ENCODE measurements at regions not wholly inside any gene's neighbourhood (a gene's known extent, or its start where the extent isn't known, plus 50 kb on each side); places are given as distances from the start of the nearest gene placed in this dataset.

DNA sequence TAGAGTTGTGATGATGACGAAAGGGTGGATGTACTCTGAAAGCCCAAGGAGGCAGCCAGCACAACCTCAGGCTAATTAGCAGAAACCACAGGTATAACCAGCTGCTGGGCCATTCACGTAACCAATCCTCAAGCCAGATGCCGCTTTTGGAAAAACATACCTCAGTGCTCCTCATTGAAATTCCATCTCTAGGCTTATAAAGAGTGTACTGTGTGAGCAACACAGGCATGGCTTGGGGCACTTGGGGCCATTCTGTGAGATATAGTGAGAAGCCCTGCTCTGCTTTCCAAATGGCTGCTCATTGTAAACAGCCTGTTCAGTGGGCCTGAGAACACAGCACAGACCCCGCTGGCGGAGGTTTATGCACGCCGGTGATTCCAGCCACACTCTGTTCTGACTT lies 182.1 kb upstream of the HHIP start:
- DNase-seq (ENCODE audit: low read depth): no peak

DNA sequence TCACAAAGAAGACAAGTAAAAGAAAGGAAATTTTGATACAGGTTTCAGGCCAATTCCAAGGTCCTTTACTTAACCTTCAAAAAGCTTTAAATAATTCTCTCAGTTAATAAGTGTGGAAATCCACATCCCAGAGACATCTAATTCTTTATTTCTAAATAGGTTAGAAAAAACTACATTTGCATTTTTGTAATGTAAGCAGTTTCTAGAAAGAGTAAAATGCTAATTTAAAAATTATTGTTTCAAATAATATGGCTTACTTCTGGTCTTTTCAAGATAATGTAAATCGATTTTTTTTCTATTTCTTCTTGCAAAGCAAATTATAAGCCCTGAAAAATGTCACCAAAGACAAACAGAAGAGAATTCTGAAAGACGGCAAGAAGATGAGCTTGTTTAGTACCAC lies 180.4 kb upstream of the HHIP start:
- no peak for DNase-seq (ENCODE audit: low read depth)

DNA sequence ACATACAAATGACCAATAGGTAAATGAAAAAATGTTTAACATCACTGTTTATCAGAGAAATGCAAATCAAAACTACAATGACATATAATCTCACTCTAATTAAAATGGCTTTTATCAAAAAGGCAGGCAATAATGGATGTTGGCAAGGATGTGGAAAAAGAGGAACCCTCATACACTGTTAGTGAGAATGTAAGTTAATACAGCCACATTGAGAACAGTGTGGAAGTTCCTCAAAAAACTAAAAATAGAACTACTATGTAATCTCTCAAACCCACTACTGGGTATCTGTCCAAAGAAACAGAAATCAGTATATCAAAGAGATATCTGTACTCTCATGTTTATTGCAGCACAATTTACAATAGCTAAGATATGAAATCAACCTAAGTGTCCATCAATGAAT lies 165.9 kb upstream of the HHIP start:
- DNase-seq (ENCODE audit: low read depth): no peak

DNA sequence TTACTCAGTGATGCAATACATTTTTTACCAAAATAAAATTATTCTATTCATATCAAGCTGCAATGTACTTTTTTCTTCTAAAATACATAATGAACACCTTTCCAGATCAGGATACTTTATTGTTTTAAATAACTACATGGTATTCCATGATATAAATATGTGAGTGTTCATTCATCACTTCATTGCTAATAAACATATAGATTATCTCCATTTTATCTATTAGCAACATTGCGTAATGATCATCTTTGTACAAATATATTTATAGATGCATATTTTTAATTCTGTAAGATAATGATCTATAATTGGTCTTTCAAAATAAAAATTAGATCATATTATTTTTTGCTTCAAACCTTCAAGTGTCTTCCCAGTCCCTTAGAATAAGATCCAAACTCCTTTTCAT lies 156.1 kb upstream of the HHIP start:
- DNase-seq (ENCODE audit: low read depth): no peak

DNA sequence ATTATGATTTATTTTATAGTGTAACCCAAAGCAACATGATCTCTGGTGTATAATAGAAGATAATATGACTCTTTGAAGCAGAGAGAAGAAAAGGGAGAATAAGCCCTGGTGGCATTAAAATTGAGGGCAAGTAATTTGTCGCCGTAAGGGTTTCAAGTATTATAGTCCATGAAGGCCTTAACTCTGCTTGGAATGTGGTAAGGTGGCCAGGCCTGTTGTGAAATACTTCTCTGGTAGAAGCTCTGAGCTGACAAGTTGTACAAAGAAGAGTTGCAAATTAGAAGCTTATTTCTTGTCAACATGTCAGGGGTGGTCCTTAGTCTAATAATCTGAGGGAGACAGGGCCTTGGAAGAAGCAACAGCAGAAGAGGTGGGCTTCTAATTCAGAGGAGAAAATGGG lies 151.7 kb upstream of the HHIP start:
- DNase-seq (ENCODE audit: low read depth): no peak

DNA sequence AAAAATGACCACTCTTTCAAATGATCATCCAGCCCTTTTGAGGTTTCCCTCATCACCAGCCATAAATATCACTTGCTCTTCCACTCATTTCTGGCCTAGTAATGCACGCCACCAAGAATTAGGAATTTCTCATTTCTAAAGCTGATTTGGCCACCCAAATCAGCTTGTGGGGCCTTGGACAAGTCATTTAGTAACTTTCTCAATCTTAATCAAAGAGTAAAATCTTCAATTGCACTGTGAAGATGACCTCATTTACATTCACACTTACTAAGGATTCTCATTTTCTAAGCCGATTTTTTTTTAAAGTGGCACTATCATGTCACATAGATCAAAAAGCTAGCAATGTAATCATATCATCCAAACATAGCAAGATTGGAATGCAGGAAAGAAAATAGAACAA lies 150.0 kb upstream of the HHIP start:
- DNase-seq (ENCODE audit: low read depth): no peak

DNA sequence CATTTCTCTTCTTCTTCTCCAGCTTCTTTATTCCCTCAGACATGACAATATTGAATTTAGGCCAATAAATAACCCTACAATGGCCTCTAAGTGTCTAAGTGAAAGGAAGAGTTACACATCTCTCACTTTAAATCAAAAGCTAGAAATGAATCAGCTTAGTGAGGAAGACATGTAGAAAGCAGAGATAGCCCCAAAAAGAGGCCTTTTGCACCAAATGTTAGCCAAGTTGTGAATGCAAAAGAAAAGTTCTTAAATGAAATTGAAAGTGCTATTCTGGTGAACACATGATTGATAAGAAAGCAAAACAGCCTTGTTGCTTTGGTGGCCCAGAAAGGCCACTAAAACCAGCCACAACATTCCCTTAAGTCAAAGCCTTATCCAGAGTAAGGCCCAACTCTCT lies 146.2 kb upstream of the HHIP start:
- DNase-seq (ENCODE audit: low read depth): no peak

DNA sequence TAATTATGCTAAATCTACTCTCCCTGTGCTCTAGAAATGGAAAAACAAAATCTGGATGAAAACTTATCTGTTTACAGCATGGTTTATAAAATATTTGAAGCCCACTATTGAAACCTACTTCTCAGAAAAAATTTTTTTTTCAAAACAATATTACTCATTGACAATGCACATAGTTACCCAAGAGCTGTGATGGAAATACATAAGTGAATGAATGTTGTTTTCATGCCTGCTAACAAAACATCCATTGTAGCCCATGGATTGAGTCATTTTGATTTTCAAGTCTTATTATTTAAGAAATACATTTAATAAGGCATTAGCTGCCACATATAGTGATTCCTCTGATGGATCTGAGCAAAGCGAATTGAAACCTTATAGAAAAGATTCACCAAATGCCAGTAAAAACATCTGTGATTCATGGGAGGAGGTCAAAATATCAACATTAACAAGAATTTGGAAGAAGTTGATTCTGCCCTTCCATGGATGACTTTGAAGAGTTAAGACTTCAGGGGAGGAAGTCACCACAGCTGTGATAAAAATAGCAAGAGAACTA lies 144.7 kb upstream of the HHIP start:
- no peak for DNase-seq (ENCODE audit: low read depth)

DNA sequence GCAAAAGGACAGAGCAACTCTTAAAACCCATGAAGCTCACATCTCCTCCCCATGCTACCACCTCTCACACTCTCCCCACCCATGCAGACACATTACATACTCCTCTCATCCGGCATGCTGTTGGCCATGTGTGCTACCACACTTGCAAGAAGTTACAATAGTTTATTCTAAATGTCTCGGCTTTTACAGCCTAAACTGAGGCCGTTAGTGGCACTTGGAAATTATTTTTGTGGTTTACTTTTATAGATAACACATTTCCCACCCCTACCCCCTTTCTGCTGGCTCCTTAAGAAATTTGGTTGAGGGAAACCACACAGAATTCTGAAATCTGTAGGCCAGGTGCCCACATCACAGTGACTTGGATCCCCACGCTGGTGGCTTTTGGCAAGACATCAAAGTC lies 141.1 kb upstream of the HHIP start:
- no peak for DNase-seq (ENCODE audit: low read depth)

DNA sequence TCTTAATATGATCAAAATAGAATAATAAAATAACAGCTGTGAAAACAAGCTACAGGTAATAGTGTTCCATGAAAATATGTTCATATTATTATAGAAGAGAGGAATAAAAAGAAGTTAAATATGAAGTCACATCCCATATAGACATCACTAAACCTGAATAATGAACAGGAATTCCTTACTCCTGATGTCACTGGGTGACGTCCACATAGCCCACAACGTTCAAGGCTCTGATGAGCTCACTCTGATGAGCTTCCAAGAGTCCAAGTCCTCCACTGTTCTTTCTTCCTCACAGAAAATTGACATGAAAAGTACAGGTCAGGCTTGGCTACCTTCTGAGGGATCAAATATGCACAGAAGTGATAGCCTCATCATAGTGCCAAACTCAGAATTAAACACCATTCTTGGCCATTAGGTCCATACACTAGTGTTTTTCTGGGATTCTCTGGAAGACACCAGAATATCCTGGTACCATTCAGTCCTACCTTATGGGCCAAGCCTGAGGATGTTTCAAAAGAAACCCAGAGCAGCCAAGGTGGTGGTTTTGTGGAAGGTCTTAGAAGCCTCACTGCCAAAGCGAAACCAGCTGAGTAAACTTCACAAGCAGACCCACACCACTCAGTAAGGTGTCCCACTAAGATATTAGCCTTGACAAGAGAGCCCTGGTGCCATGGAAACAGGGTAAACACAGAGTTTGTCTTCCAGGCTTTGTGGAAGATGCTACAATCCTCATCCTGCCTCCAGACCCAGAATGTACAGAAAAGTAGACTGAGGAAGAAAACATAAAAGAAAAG lies 138.4 kb upstream of the HHIP start:
- DNase-seq (ENCODE audit: low read depth): no peak

DNA sequence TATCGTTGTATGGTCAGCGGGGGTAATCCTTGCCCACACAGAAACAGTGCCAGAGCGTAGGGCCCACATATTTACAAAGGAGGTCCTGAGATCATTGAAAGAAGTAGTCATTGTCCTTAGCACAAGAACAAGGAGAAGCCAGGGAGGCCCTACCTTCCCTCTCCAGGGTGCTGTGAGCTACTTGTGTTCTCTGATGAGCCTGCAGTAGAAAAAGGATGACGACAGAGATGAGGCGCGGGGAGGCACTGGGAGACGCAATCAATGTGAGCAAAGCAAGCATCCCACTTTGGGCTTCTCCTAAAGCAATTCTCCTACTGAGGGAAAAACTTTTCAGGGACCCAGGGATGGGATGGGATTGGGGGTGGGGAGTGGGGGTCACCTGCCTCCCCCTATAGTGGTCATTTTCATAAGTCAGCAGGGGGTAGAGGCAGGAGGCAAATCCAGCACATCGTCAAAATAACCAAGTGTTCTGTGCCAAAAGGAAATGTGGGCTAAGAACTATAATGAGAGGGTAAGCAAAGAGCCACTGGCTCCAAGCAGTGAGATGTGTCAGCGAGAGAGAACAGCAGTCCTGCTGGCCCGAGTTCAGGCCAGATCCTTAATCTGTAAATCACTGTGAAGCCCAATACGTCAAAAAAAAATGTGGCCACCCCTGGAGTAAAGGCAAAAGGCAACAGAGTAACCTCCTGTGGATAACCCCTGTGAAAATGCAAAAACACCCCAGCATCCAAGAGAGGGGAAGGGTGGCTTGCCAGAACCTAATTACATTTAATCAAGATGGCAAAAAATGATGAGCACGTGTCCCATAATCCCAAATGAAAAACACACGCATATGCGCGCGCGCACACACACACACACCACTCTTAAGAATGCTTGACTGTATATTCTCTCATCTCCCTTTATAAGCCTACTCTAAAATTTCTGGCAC lies 136.6 kb upstream of the HHIP start:
- DNase-seq (ENCODE audit: low read depth): no peak

DNA sequence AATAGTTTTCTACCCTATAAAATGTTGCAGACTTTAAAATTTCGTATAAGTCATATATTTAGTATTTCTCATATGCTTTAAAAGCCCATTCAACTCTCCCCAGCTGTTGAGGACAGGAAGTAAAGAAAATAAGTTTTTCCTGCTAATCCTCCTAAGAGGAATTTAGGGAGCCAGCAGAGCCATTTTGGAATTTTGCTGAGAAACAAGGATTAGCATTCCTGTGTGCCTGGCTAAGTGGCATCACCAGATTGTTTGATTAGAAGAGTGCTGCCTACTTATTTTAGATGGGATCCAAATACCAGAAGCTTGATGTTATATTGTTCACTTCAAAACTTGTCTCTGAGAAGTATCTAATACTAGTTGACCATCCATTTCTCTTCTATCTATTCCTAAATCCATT lies 131.2 kb upstream of the HHIP start:
- no peak for DNase-seq (ENCODE audit: low read depth)

DNA sequence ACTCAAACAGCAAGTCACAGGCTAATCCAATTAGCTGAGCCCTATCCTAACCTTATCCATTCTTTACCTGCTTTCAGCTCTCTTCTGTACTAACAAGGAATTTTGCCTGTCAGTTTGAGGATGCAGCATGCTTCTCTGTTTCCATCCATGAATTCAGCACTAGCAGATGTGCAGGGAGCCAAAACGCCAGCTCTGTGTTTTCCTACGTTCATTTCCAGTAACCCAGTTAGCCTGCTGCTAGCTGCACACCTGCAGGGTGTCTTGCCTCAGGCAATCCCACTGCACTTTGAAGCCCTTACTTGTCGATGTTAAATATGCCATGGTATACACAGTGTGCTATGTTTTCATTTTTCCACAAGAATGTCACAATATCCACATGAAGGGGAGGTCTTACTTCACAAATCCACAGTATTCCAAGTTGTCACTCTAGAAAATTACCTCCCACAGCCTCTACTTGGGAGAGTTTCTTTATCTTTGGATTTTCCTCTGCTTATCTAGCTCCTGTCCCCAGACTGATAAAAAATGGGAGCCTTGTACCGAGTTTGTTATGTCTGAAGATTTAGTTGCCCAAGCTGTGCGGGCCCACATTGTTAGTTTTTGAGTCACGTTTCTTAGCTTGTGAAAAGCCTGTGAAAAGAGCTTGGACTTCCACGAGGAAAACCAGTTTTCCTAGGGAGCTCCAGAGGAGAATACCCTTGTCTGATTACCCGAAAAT lies 127.6 kb upstream of the HHIP start:
- no peak for DNase-seq (ENCODE audit: low read depth)

DNA sequence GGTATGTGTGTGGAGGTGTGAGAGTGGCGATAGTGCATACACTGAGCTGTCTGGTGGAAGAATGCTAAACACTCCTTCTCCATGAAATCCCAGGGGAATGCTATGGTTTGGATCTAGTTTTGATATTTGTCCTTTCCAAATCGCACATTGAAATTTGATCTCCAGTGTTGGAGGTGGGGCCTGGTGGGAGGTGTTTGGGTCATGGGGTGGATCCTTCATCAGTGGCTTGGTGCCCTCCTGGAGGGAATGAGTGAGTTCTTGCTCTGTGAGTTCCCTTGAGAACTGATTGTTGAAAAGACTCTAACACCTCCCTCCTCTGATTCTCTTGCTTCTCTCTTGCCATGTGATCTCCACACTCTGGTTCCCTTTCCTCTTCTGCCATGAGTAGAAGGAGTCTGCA lies 114.1 kb upstream of the HHIP start:
- DNase-seq (ENCODE audit: low read depth): no peak

DNA sequence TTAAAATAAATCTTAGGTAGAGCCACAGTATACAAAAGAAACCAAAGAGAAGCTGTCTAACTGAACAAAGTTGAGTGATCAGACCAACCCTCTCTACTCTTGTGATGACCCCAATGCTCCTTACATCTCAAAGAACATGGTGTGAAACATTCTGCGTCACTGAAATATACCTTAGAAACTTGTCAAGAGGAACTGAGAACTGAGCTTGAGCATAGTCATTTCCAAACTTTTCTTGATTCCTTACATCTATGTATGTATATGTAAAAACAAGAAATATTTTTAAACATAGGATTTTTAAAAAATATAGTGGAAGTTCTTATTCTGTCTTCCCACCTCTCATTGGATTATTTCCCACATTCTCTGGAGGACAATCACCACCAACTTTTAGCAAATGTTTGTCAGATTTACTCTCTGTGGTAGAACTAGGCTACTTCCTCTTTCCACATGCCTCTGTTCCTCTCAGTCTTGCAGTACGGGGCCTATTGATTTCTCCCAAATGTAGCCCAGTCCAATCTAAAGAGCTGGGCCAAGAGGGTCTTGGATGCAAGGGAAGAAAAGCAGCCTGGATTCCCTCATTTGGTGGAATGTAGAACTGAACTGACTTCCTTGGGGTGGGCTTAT lies 98.2 kb upstream of the HHIP start:
- DNase-seq (ENCODE audit: low read depth): no peak

DNA sequence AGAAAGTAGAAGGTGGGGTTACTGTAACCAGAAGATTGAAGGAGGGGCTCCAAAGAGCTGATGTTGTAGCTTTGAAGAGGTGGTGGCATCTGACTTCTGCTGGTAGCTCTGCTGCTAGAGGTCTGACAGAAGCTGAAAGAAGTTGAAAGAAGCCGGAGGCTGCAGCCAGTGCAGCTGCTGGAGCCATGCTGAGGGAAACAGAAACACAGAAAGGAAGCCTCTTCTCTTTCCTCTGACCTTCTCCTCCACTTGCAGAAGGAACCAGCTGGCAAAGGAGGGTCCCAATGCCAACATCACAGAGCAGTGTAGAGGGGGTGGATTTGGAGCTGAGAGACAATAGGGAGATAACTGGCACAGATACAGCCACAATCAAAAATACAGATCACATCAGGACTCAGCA lies 89.3 kb upstream of the HHIP start:
- DNase-seq (ENCODE audit: low read depth): no peak

DNA sequence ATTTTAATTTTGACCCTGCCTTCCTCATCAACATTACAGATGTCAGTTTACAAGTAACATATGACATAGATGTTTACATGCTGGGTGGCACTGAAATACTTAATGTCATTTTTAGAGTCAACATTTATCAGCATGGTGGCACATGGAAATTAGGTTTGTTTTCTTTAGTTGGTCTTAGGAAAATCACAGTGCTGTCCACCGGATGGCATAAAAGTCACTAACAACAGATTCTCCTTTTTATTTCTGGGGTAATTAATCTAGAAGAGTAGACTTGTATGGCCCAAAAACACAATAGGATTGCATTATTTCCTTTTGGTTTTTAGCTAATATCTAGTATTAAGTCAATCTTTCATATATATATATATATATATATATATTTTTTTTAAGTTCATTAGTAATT lies 88.6 kb upstream of the HHIP start:
- no peak for DNase-seq (ENCODE audit: low read depth)

DNA sequence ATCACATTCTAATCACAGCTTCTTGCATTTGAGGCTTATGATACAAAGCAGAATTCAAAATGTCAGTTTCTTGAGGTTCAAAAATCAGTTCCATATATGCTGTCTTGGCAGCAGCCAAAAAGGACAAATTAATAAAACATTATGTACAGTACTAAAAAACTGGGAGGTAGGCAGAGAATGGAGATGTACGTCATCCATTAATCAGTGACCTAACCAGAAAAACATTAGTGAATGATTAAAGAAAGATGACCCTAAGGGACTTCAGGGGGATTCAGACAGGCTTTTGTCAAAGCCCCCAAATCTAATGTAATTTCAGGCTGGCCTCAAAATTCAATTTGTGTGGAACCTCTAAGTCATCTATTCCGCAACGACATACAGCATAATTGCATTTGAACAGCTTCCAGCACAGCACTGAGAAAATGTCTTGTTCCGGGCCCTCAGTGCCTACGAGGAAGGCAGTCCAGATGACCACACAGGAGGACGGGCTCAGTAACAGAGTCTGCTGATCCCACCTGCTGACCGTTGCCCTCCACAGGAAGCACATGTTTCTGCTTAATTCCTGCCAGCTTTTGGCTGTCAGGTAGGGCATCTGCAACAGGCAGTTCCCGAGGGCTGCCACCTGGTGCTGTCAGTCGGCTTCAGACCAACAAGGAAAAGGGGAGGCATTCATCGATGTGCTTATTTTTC lies 83.8 kb upstream of the HHIP start:
- no peak for DNase-seq (ENCODE audit: low read depth)

DNA sequence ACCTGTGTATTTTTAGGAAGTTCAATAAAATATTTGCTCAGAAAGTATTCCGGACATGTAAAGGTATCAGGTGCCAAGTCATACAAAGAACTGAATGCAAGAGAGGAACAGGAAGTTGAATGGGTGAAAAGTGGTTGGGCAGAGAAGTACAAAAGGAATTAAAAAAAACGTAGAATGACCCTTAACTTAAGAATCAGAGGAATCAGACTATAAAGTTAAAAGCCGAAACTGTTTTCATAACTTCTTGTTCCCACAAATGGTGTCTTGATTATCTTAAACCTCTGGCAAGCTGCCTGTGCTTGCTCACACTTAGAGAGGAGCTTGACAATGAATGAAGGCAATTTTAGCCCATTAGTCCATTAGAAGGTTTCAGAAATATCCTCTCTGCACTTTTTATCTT lies 81.6 kb upstream of the HHIP start:
- DNase-seq (ENCODE audit: low read depth): no peak

DNA sequence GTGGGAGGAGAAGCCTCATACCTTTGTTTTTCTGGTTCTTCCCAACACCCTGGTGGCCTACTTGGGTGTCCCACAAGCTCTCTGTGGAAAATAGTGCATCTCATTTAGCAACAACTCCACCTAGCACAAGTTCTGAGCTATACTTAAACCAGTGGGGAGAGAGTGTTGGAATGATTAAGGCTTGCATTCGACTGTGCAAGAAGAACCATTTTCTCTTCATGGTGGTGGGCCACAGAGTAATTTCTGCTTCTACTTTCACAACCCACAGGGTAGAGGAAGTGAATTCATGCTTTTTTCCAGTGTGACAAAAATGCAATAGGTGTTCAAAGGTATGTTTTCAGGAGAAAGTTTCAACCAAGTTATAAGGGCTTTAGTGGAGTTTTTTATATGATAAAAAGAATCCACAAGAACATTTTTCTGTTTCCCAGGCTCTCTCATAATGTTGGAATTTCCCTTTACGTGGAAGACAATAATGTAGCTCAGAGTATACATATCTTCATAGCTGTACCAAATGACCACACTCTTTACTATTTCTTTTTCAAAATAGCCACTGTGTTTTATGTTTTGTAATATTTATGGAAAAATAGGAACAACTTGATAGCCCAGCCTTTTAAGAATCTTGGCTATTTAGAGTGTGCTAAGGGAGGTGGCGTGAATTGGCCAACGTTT lies 80.3 kb upstream of the HHIP start:
- no peak for DNase-seq (ENCODE audit: low read depth)

DNA sequence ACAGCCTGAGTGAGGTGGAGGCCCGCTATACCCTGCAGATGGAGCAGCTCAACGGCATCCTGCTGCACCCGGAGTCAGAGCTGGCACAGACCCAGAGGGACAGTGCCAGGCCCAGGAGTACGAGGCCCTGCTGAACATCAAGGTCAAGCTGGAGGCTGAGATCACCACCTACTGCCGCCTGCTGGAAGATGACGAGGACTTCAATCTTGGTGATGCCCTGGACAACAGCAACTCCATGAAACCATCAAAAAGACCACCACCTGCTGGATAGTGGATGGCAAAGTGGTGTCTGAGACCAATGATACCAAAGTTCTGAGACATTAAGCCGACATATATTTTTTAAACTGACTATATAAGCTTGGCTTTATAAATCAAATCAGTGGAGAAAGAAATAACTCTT lies 73.3 kb upstream of the HHIP start:
- no peak for DNase-seq (ENCODE audit: low read depth)

Measured in stromal cell of bone marrow (primary cell).